HCT116 (cell line): ENCODE measurements at regions not wholly inside any gene's neighbourhood (a gene's known extent, or its start where the extent isn't known, plus 50 kb on each side); places are given as distances from the start of the nearest gene placed in this dataset.

Experiments
- ATAC-seq: fragments of 200-7000 bp; cut with Tn5 transposase; 2 replicates; pipeline ENCODE4 v1.9.1; 2020; ENCODE audit warnings: mild to moderate bottlenecking, moderate library complexity
- BruUV-seq: library from RNA; stranded (reverse); fragments of 400-500 nt; replicated peaks from 2 replicates; lab custom pipeline; 2021; lab: Mats Ljungman, UMichigan
- CTCF ChIA-PET: fragments of 300-600 bp; sonication (Branson Sonifier 250); formaldehyde crosslinking; loops from one replicate; lab custom pipeline; 2021; ENCODE audit warnings: antibody characterized with exemption; lab: Charles Lee
- POLR2A ChIA-PET: fragments of 300-600, 350-600 bp; sonication (Branson Sonifier 250); formaldehyde crosslinking; loops from one replicate; lab custom pipeline; 2021; ENCODE audit warnings: antibody characterized with exemption; lab: Charles Lee
- RAD21 ChIA-PET, 2 experiments: fragments of 300-600 bp; sonication (Branson Sonifier 250); formaldehyde crosslinking; loops; one replicate each; lab custom pipeline; 2023; ENCODE audit warnings: low total read pairs in 2 of 2; ENCODE audit not compliant: uncharacterized antibody in 2 of 2, unreplicated experiment in 2 of 2, low non-redundant PET in 1 of 2; lab: Charles Lee
- DNase-seq: peaks from one replicate; pipeline ENCODE4 v3.0.0-alpha.2; 2010; ENCODE audit warnings: low read depth, low spot score
- H2AFZ ChIP-seq: fragments of 200-600 bp; shearing (Covaris generic), sonication (generic); 2 replicates; pipeline ENCODE4 v1.6.1; 2017; ENCODE audit warnings: low read depth, mixed run types, mixed read lengths, antibody characterized with exemption, low read length; ENCODE audit not compliant: poor library complexity, severe bottlenecking
- H3K27ac ChIP-seq: 2 replicates; pipeline ENCODE4 v1.5.1; 2012; ENCODE audit warnings: low read depth, low read length
- H3K27me3 ChIP-seq: fragments of 200-600 bp; sonication (generic); 2 replicates; pipeline ENCODE4 v1.6.1; 2016; ENCODE audit warnings: mixed run types, low read length, mixed read lengths; ENCODE audit not compliant: insufficient read depth
- H3K36me3 ChIP-seq, 2 experiments: fragments of 200-500 bp in 1 of 2; fragments of 200-600 bp in 1 of 2; sonication (Bioruptor generic) in 1 of 2; sonication (generic) in 1 of 2; 2 replicates each; pipeline versions ENCODE4 v1.5.1 to v1.6.1; 2014 to 2016; ENCODE audit warnings: low read length in 2 of 2, inconsistent platforms in 1 of 2, mixed read lengths in 1 of 2, mixed run types in 1 of 2; ENCODE audit not compliant: insufficient read depth in 2 of 2, control insufficient read depth in 1 of 2
- H3K4me1 ChIP-seq, 2 experiments: fragments of 200-600 bp in 1 of 2; sonication (generic) in 1 of 2; 2 replicates each; pipeline versions ENCODE4 v1.5.1 to v1.6.1; 2012 to 2017; ENCODE audit warnings: low read length in 2 of 2, inconsistent platforms in 1 of 2, mild to moderate bottlenecking in 1 of 2, mixed read lengths in 1 of 2, mixed run types in 1 of 2, moderate library complexity in 1 of 2; ENCODE audit not compliant: insufficient read depth in 2 of 2, control insufficient read depth in 1 of 2
- H3K4me2 ChIP-seq: fragments of 200-600 bp; sonication (generic); 2 replicates; pipeline ENCODE4 v1.6.1; 2017; ENCODE audit warnings: mixed run types, low read length, mixed read lengths
- H3K4me3 ChIP-seq, 2 experiments: fragments of 200-600 bp in 1 of 2; sonication (generic) in 1 of 2; replicated peaks in 1 of 2; 2 replicates each; pipeline ENCODE4 v1.5.1; 2011 to 2016; ENCODE audit warnings: low read length in 2 of 2, control low read depth in 1 of 2, low read depth in 1 of 2, mild to moderate bottlenecking in 1 of 2, mixed read lengths in 1 of 2, mixed run types in 1 of 2
- H3K79me2 ChIP-seq: fragments of 200-600 bp; sonication (generic); 2 replicates; pipeline ENCODE4 v1.6.1; 2017; ENCODE audit warnings: mild to moderate bottlenecking, mixed run types, low read length, moderate library complexity, mixed read lengths; ENCODE audit not compliant: insufficient read depth
- H3K9ac ChIP-seq: fragments of 200-600 bp; sonication (generic); 2 replicates; pipeline ENCODE4 v1.6.1; 2016; ENCODE audit warnings: low read length, mixed read lengths
- H3K9me2 ChIP-seq: fragments of 200-600 bp; sonication (generic), shearing (Covaris generic); 2 replicates; pipeline ENCODE4 v1.6.1; 2017; ENCODE audit warnings: mixed run types, mild to moderate bottlenecking, moderate library complexity; ENCODE audit not compliant: insufficient read depth
- H3K9me3 ChIP-seq, 2 experiments: fragments of 200-500 bp in 1 of 2; fragments of 200-600 bp in 1 of 2; sonication (Bioruptor generic) in 1 of 2; sonication (generic) in 1 of 2; 2 replicates each; pipeline ENCODE4 v1.6.1; 2014 to 2017; ENCODE audit warnings: low read length in 2 of 2, mixed read lengths in 2 of 2, inconsistent platforms in 1 of 2, low read depth in 1 of 2, mild to moderate bottlenecking in 1 of 2, mixed run types in 1 of 2, moderate library complexity in 1 of 2; ENCODE audit not compliant: control insufficient read depth in 1 of 2, insufficient read depth in 1 of 2
- H4K20me1 ChIP-seq: fragments of 200-600 bp; sonication (generic), shearing (Covaris generic); 2 replicates; pipeline ENCODE4 v1.6.1; 2017; ENCODE audit warnings: mixed run types, mild to moderate bottlenecking, moderate library complexity; ENCODE audit not compliant: insufficient read depth
- CEBPB ChIP-seq: IDR thresholded peaks from 2 replicates; pipeline ENCODE4 v1.6.1; 2012; ENCODE audit warnings: low read depth
- EZH2phosphoT487 ChIP-seq: fragments of 200-600 bp; IDR thresholded peaks from 2 replicates; pipeline ENCODE4 v1.6.1; 2018; ENCODE audit warnings: antibody characterized with exemption, borderline replicate concordance
- POLR2A ChIP-seq: IDR thresholded peaks from 2 replicates; pipeline ENCODE4 v1.7.0; 2011; ENCODE audit warnings: borderline replicate concordance; ENCODE audit not compliant: insufficient read depth, insufficient read length; ENCODE audit errors: extremely low read depth
- POLR2AphosphoS5 ChIP-seq: IDR thresholded peaks from 2 replicates; pipeline ENCODE4 v1.6.1; 2011; ENCODE audit warnings: mild to moderate bottlenecking, low read depth, low read length, moderate library complexity
- SIN3A ChIP-seq: IDR thresholded peaks from 2 replicates; pipeline ENCODE4 v1.6.1; 2012; ENCODE audit warnings: low read depth
- SRF ChIP-seq: IDR thresholded peaks from 2 replicates; pipeline ENCODE4 v1.6.1; 2012; ENCODE audit warnings: low read depth
- TCF7L2 ChIP-seq: IDR thresholded peaks from 2 replicates; pipeline ENCODE4 v1.7.0; 2011; ENCODE audit warnings: borderline replicate concordance, inconsistent platforms; ENCODE audit not compliant: insufficient read depth, insufficient read length; ENCODE audit errors: extremely low read depth
- ZFX ChIP-seq: fragments of 450-650 bp; IDR thresholded peaks from 2 replicates; pipeline ENCODE4 v1.6.1; 2017
- ZNF274 ChIP-seq: fragments of 200-500 bp; sonication (Bioruptor generic); IDR thresholded peaks from 2 replicates; pipeline ENCODE4 v1.6.1; 2014; ENCODE audit warnings: mild to moderate bottlenecking, low read depth, low read length, inconsistent platforms
- intact Hi-C: fragments of 100-400 bp; cut with micrococcal nuclease; formaldehyde crosslinking; loops from 2 replicates; pipeline ENCODE4 v1.10.0; 2022
- TF ChIP-seq, protein P1 (sequence below): IDR thresholded peaks from 2 replicates; pipeline ENCODE4 v1.6.1; 2012

DNA sequence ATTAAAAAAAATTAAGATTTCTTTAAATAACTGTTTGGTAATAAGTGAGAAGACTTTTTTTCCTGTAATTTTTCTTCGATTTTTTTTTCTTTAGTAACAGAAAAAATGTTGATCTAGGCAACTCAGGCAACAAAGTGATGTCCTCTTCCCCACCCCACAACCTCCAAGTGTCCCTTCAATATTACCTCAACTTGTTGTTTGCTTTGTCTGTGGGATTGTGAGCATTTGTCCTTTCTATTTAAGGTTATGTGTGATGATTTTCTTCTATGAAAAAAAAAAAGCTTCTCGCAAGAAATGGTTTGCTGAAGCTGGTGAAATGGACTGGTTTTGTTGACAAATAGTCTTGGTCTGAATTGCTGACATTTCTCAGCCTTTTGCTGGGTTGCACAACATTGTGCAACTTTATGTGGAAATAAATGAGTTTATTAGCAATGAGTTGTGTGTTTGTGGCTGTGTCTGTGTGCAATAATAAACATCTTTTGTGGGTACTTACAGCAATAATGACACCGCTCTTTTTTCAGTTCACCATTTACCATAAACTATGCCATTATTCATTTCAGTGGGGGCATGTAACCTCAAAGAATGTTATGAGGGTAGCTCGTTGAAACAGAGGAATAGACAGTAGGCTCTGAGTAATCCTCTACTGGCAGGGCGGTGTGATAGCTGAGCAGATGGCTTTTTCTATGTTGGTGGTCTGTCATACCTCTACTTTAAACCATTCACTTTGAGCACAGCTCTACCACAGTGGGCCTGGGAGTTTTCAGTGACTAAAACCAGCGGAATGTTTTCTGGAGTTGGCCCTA lies 218.4 kb downstream of the HLX start:
- Histone ChIP-seq H3K4me2 (no peak overlapping the region), H3K9me3 (no peaks in the 10 kb centered on the region), H3K9ac (no peak overlapping the region), H3K9me2 (no peaks in the 10 kb centered on the region), H3K27ac (no peak overlapping the region), H3K27me3 (no peaks in the 10 kb centered on the region), H4K20me1 (no peaks in the 10 kb centered on the region), H3K79me2 (no peaks in the 10 kb centered on the region), H3K4me1 (no peaks in the 10 kb centered on the region), H2AFZ (no peak overlapping the region), H3K36me3 (no peaks in the 10 kb centered on the region), H3K4me3 (no peak overlapping the region)
- intact Hi-C loops = no loop called here
- ChIA-PET CTCF (no interaction called here), POLR2A (no interaction called here), RAD21 (no interaction called here)
- DNase-seq = no peak
- no TSS peak for BruUV-seq
- TF ChIP-seq SIN3A (no peak), ZNF274 (no peak), SRF (no peak), CEBPB (no peak), EZH2phosphoT487 (no peak), ZFX (no peak), POLR2AphosphoS5 (no peak), POLR2A (no peak), TCF7L2 (no peak)
- TF ChIP-seq, protein P1, sequence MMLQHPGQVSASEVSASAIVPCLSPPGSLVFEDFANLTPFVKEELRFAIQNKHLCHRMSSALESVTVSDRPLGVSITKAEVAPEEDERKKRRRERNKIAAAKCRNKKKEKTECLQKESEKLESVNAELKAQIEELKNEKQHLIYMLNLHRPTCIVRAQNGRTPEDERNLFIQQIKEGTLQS = no peak
- TF ChIP-seq, all 23 proteins: peak for 0
- no peak for ATAC-seq
